ENCODE measurements at regions not wholly inside any gene's neighbourhood (a gene's known extent, or its start where the extent isn't known, plus 50 kb on each side); places are given as distances from the start of the nearest gene placed in this dataset.
"Not testable (repeated sequence)": the region's sequence is repeated elsewhere in the genome, so short reads cannot be mapped to it uniquely, and the experiment has no call there.

- TF ChIP-seq, protein P1, sequence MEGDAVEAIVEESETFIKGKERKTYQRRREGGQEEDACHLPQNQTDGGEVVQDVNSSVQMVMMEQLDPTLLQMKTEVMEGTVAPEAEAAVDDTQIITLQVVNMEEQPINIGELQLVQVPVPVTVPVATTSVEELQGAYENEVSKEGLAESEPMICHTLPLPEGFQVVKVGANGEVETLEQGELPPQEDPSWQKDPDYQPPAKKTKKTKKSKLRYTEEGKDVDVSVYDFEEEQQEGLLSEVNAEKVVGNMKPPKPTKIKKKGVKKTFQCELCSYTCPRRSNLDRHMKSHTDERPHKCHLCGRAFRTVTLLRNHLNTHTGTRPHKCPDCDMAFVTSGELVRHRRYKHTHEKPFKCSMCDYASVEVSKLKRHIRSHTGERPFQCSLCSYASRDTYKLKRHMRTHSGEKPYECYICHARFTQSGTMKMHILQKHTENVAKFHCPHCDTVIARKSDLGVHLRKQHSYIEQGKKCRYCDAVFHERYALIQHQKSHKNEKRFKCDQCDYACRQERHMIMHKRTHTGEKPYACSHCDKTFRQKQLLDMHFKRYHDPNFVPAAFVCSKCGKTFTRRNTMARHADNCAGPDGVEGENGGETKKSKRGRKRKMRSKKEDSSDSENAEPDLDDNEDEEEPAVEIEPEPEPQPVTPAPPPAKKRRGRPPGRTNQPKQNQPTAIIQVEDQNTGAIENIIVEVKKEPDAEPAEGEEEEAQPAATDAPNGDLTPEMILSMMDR (IDR thresholded peaks at IDR 0.05; ENCODE audit: low read depth, low read length) = no peak
- Histone ChIP-seq H3K27me3 (peaks cover 14% of the 10 kb centered on the region), H3K9me3 (no peaks in the 10 kb centered on the region), H3K4me1 (no peaks in the 10 kb centered on the region), H3K36me3 (no peaks in the 10 kb centered on the region), H3K4me3 (ENCODE audit: low read depth, low read length) (no peak overlapping the region)
- no peak for DNase-seq
These were observed 61.2 kb upstream of the ETV3 start for GRCh38 chr1:157199421-157199755.

GRCh38 chr1:157198619-157199420 lies 60.6 kb upstream of the ETV3 start:
- no peaks in the 10 kb centered on the region for H3K9me3 ChIP-seq
- no peak for DNase-seq
- H3K27me3 ChIP-seq = peaks cover 14% of the 10 kb centered on the region
- no peak overlapping the region for H3K4me3 ChIP-seq (ENCODE audit: low read depth, low read length)
- H3K36me3 ChIP-seq = no peaks in the 10 kb centered on the region
- H3K4me1 ChIP-seq = no peaks in the 10 kb centered on the region
- TF ChIP-seq, protein P1 (IDR thresholded peaks at IDR 0.05; ENCODE audit: low read depth, low read length) = no peak

DNA sequence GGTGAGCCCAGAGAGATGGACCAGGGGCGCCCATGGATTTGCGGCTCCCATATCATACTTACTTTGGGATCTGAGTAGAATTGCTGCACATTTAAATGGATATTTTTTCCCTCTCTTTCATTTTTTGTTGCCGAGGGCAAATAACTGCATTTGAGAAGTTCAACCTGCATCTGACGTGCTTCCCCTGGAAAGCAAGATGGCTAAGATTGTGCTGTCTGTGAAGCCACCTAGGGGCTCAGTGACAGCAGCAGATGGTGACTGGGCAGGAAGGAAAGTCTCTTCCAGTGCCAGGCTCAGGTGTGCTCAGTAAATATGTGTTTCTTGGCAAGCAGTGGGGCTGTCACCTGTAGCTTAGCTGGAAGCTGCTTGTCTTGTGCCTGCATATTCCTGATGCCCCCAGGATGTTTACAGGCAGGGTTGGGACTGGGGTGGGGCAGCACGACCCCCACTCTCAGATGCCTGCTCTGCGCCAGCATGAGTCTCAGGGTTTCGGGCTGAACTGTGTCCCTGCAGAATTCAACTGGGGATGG lies 59.8 kb upstream of the ETV3 start:
- no peaks in the 10 kb centered on the region for H3K4me1 ChIP-seq
- H3K36me3 ChIP-seq = no peaks in the 10 kb centered on the region
- H3K9me3 ChIP-seq = no peaks in the 10 kb centered on the region
- TF ChIP-seq, protein P1 (IDR thresholded peaks at IDR 0.05; ENCODE audit: low read depth, low read length) = no peak
- peaks cover 12% of the 10 kb centered on the region for H3K27me3 ChIP-seq
- no peak for DNase-seq
- no peak overlapping the region for H3K4me3 ChIP-seq (ENCODE audit: low read depth, low read length)

- H3K4me1 ChIP-seq; H3K4me3 ChIP-seq (ENCODE audit: low read depth, low read length); H3K9me3 ChIP-seq; H3K36me3 ChIP-seq; DNase-seq: not testable (repeated sequence)
- TF ChIP-seq, protein P1 (IDR thresholded peaks at IDR 0.05; ENCODE audit: low read depth, low read length) = peak; percentile 29; the same call in 1 of the 2 replicates
- peaks cover 18% of the 10 kb centered on the region for H3K27me3 ChIP-seq
These were observed 58.7 kb upstream of the ETV3 start for GRCh38 chr1:157196670-157197456.

GRCh38 chr1:157196245-157196543 lies 58.0 kb upstream of the ETV3 start:
- no peaks in the 10 kb centered on the region for H3K9me3 ChIP-seq
- H3K4me3 ChIP-seq (ENCODE audit: low read depth, low read length) = no peak overlapping the region
- H3K4me1 ChIP-seq = no peaks in the 10 kb centered on the region
- peaks cover 18% of the 10 kb centered on the region; the same call in 1 of the 2 replicates for H3K27me3 ChIP-seq
- TF ChIP-seq, protein P1 (IDR thresholded peaks at IDR 0.05; ENCODE audit: low read depth, low read length) = no peak
- DNase-seq = no peak
- H3K36me3 ChIP-seq = no peaks in the 10 kb centered on the region

Measured in BE2C (cell line).